NOMO-1 treated with DMSO at 0.1 percent for 48 hours (cell line): ENCODE measurements at regions not wholly inside any gene's neighbourhood (a gene's known extent, or its start where the extent isn't known, plus 50 kb on each side); places are given as distances from the start of the nearest gene placed in this dataset.
A peak's percentile ranks its signal among the peaks of the same experiment; 100 is the strongest.
"Not testable (repeated sequence)": the region's sequence is repeated elsewhere in the genome, so short reads cannot be mapped to it uniquely, and the experiment has no call there.

Source experiments
- DNase-seq: peaks from one replicate; lab custom pipeline; 2025; ENCODE audit not compliant: unreplicated experiment; lab: John Stamatoyannopoulos, UW

GRCh38 chr7:47191316-47191715, 390.6 kb downstream of the TNS3 start:
- DNase-seq, result no peak

GRCh38 chr7:47190462-47190861, 391.4 kb downstream of the TNS3 start:
- DNase-seq, result no peak

- no peak for DNase-seq
Measured at GRCh38 chr7:47188653-47189315, 393.1 kb downstream of the TNS3 start.

- no peak for DNase-seq
Measured at GRCh38 chr7:47188136-47188535, 393.8 kb downstream of the TNS3 start.

- peak; percentile 93 for DNase-seq
Measured at GRCh38 chr7:47186316-47186715, 395.6 kb downstream of the TNS3 start.

GRCh38 chr7:47185839-47186238, 396.1 kb downstream of the TNS3 start:
- no peak for DNase-seq

GRCh38 chr7:47185170-47185569, 396.7 kb downstream of the TNS3 start:
- no peak for DNase-seq

GRCh38 chr7:47183862-47184590, 397.9 kb downstream of the TNS3 start:
- DNase-seq, result no peak

GRCh38 chr7:47181746-47182361, 400.1 kb downstream of the TNS3 start:
- no peak for DNase-seq

GRCh38 chr7:47180516-47180826, 401.4 kb downstream of the TNS3 start:
- DNase-seq, result no peak

- peak; percentile 67 for DNase-seq
Measured at GRCh38 chr7:47179812-47180515, 401.9 kb downstream of the TNS3 start.

GRCh38 chr7:47172602-47173539, 409.0 kb downstream of the TNS3 start:
- not testable (repeated sequence) for DNase-seq

- DNase-seq, result no peak
Measured at GRCh38 chr7:47170516-47170915, 411.4 kb downstream of the TNS3 start.

GRCh38 chr7:47154791-47155190, 427.1 kb downstream of the TNS3 start:
- no peak for DNase-seq

- DNase-seq, result no peak
Measured at GRCh38 chr7:47153576-47153975, 428.3 kb downstream of the TNS3 start.

GRCh38 chr7:47153058-47153457, 428.9 kb downstream of the TNS3 start:
- DNase-seq, result peak; percentile 46

- no peak for DNase-seq
Measured at GRCh38 chr7:47152307-47152706, 429.6 kb downstream of the TNS3 start.

- DNase-seq, result no peak
Measured at GRCh38 chr7:47150497-47151260, 431.2 kb downstream of the TNS3 start.

GRCh38 chr7:47149971-47150370, 431.9 kb downstream of the TNS3 start:
- DNase-seq, result no peak
